Neural progenitor cell (in vitro differentiated cells): ENCODE measurements at regions not wholly inside any gene's neighbourhood (a gene's known extent, or its start where the extent isn't known, plus 50 kb on each side); places are given as distances from the start of the nearest gene placed in this dataset.

Experiments
- CTCF ChIP-seq: fragments of 200-600 bp; sonication (generic); IDR thresholded peaks from 2 replicates; pipeline ENCODE4 v1.5.1; 2017; ENCODE audit warnings: antibody characterized with exemption, mild to moderate bottlenecking
- EZH2 ChIP-seq: fragments of 200-600 bp; sonication (generic); IDR thresholded peaks from 2 replicates; pipeline ENCODE4 v1.6.1; 2017; ENCODE audit warnings: antibody characterized with exemption, mild to moderate bottlenecking, moderate library complexity

- TF ChIP-seq CTCF (no peak), EZH2 (no peak)
Measured at GRCh38 chr1:99520121-99520520, 125.8 kb upstream of the PALMD start.
